ENCODE measurements at regions not wholly inside any gene's neighbourhood (a gene's known extent, or its start where the extent isn't known, plus 50 kb on each side); places are given as distances from the start of the nearest gene placed in this dataset.

- peaks cover 5% of the 10 kb centered on the region for H3K27me3 Mint-ChIP-seq
- no peaks in the 10 kb centered on the region for H3K36me3 Mint-ChIP-seq (ENCODE audit: low read depth)
- ChIA-PET POLR2A (no interaction called here), CTCF (no interaction called here)
- no peak overlapping the region for H3K27ac Mint-ChIP-seq
- H3K4me3 Mint-ChIP-seq: no peak overlapping the region
- peaks cover 2% of the 10 kb centered on the region for H3K9me3 Mint-ChIP-seq
- no peaks in the 10 kb centered on the region for H3K4me1 Mint-ChIP-seq
- DNase-seq: no peak
Measured at GRCh38 chr10:62541811-62542210, 167.6 kb downstream of the ZNF365 start.

GRCh38 chr10:62543571-62544355, 169.6 kb downstream of the ZNF365 start:
- ChIA-PET CTCF (interaction anchor here (1.3 kb wide), 1 partner anchor 13 kb away, joined by 5 read pairs; no protein-coding TSS in a partner anchor), POLR2A (interaction anchor here (0.6 kb wide), 1 partner anchor 8 kb away, joined by 3 read pairs; no protein-coding TSS in a partner anchor)
- H3K36me3 Mint-ChIP-seq (ENCODE audit: low read depth): no peaks in the 10 kb centered on the region
- DNase-seq: no peak
- H3K27me3 Mint-ChIP-seq: peaks cover 8% of the 10 kb centered on the region
- no peak overlapping the region for H3K27ac Mint-ChIP-seq
- no peaks in the 10 kb centered on the region for H3K4me1 Mint-ChIP-seq
- peaks cover 2% of the 10 kb centered on the region for H3K9me3 Mint-ChIP-seq
- H3K4me3 Mint-ChIP-seq: no peak overlapping the region

- Mint-ChIP-seq H3K4me3 (no peak overlapping the region), H3K27me3 (peaks cover 8% of the 10 kb centered on the region), H3K27ac (no peak overlapping the region), H3K36me3 (ENCODE audit: low read depth) (no peaks in the 10 kb centered on the region), H3K4me1 (no peaks in the 10 kb centered on the region), H3K9me3 (peaks cover 2% of the 10 kb centered on the region)
- CTCF ChIA-PET: interaction anchor here (1.3 kb wide), 1 partner anchor 11 kb away, joined by 5 read pairs; no protein-coding TSS in a partner anchor
- DNase-seq: no peak
- POLR2A ChIA-PET: no interaction called here
Measured at GRCh38 chr10:62545160-62546066, 171.2 kb downstream of the ZNF365 start.

GRCh38 chr10:62548686-62549085, 174.5 kb downstream of the ZNF365 start:
- CTCF ChIA-PET: no interaction called here
- DNase-seq: no peak

GRCh38 chr10:62550173-62550572, 176.0 kb downstream of the ZNF365 start:
- Mint-ChIP-seq H3K4me1 (no peaks in the 10 kb centered on the region), H3K27me3 (peaks cover 13% of the 10 kb centered on the region), H3K4me3 (no peak overlapping the region), H3K36me3 (ENCODE audit: low read depth) (no peaks in the 10 kb centered on the region), H3K9me3 (peaks cover 2% of the 10 kb centered on the region), H3K27ac (no peak overlapping the region)
- DNase-seq: no peak
- POLR2A ChIA-PET: no interaction called here
- CTCF ChIA-PET: no interaction called here

More at GRCh38 chr10:62548686-62549085, 174.5 kb downstream of the ZNF365 start:
- Mint-ChIP-seq H3K27me3 (peaks cover 8% of the 10 kb centered on the region), H3K27ac (no peak overlapping the region), H3K4me3 (no peak overlapping the region), H3K4me1 (no peaks in the 10 kb centered on the region), H3K9me3 (peaks cover 2% of the 10 kb centered on the region), H3K36me3 (ENCODE audit: low read depth) (no peaks in the 10 kb centered on the region)
- POLR2A ChIA-PET: no interaction called here

GRCh38 chr10:62554632-62555199, 180.5 kb downstream of the ZNF365 start:
- Mint-ChIP-seq H3K36me3 (ENCODE audit: low read depth) (no peaks in the 10 kb centered on the region), H3K9me3 (no peaks in the 10 kb centered on the region), H3K27me3 (peaks cover 20% of the 10 kb centered on the region), H3K27ac (no peak overlapping the region), H3K4me1 (no peaks in the 10 kb centered on the region), H3K4me3 (no peak overlapping the region)
- ChIA-PET CTCF (interaction anchor here (0.6 to 1.4 kb wide), 3 partner anchors 8 to 603 kb away, joined by 3 to 6 read pairs (median 3); no protein-coding TSS in a partner anchor), POLR2A (no interaction called here)
- no peak for DNase-seq

- Mint-ChIP-seq H3K27me3 (peaks cover 15% of the 10 kb centered on the region), H3K27ac (no peak overlapping the region), H3K36me3 (ENCODE audit: low read depth) (no peaks in the 10 kb centered on the region), H3K9me3 (no peaks in the 10 kb centered on the region), H3K4me3 (no peak overlapping the region), H3K4me1 (peaks cover 14% of the 10 kb centered on the region)
- POLR2A ChIA-PET: no interaction called here
- CTCF ChIA-PET: no interaction called here
- no peak for DNase-seq
Measured at GRCh38 chr10:62559481-62560200, 185.5 kb downstream of the ZNF365 start.

- Mint-ChIP-seq H3K4me1 (peaks cover 14% of the 10 kb centered on the region), H3K9me3 (no peaks in the 10 kb centered on the region), H3K36me3 (ENCODE audit: low read depth) (no peaks in the 10 kb centered on the region), H3K27ac (no peak overlapping the region), H3K4me3 (no peak overlapping the region), H3K27me3 (peaks cover 13% of the 10 kb centered on the region)
- POLR2A ChIA-PET: no interaction called here
- no peak for DNase-seq
- CTCF ChIA-PET: no interaction called here
Measured at GRCh38 chr10:62560201-62560819, 186.1 kb downstream of the ZNF365 start.

- no peak for DNase-seq
- peaks cover 10% of the 10 kb centered on the region for H3K27me3 Mint-ChIP-seq
- no peak overlapping the region for H3K27ac Mint-ChIP-seq
- peaks cover 14% of the 10 kb centered on the region for H3K4me1 Mint-ChIP-seq
- ChIA-PET CTCF (no interaction called here), POLR2A (no interaction called here)
- no peaks in the 10 kb centered on the region for H3K36me3 Mint-ChIP-seq (ENCODE audit: low read depth)
- H3K4me3 Mint-ChIP-seq: no peak overlapping the region
- no peaks in the 10 kb centered on the region for H3K9me3 Mint-ChIP-seq
Measured at GRCh38 chr10:62561151-62561550, 187.0 kb downstream of the ZNF365 start.

- H3K4me3 Mint-ChIP-seq: no peak overlapping the region
- ChIA-PET POLR2A (no interaction called here), CTCF (interaction anchor here (0.9 kb wide), 1 partner anchor 124 kb away, joined by 3 read pairs; no protein-coding TSS in a partner anchor)
- no peak for DNase-seq
- H3K4me1 Mint-ChIP-seq: peaks cover 14% of the 10 kb centered on the region
- no peak overlapping the region for H3K27ac Mint-ChIP-seq
- H3K9me3 Mint-ChIP-seq: no peaks in the 10 kb centered on the region
- H3K36me3 Mint-ChIP-seq (ENCODE audit: low read depth): no peaks in the 10 kb centered on the region
- peaks cover 8% of the 10 kb centered on the region for H3K27me3 Mint-ChIP-seq
Measured at GRCh38 chr10:62562101-62562500, 187.9 kb downstream of the ZNF365 start.

GRCh38 chr10:62562795-62563194, 188.6 kb downstream of the ZNF365 start:
- DNase-seq: no peak
- ChIA-PET CTCF (interaction anchor here (0.9 to 1.2 kb wide), 3 partner anchors 9 to 124 kb away, joined by 3 read pairs; no protein-coding TSS in a partner anchor), POLR2A (no interaction called here)
- H3K4me3 Mint-ChIP-seq: no peak overlapping the region
- H3K27ac Mint-ChIP-seq: no peak overlapping the region
- H3K4me1 Mint-ChIP-seq: peaks cover 14% of the 10 kb centered on the region
- H3K27me3 Mint-ChIP-seq: peaks cover 8% of the 10 kb centered on the region
- H3K9me3 Mint-ChIP-seq: no peaks in the 10 kb centered on the region
- H3K36me3 Mint-ChIP-seq (ENCODE audit: low read depth): no peaks in the 10 kb centered on the region

GRCh38 chr10:62573929-62574328, 199.8 kb downstream of the ZNF365 start:
- Mint-ChIP-seq H3K27ac (no peak overlapping the region), H3K9me3 (no peaks in the 10 kb centered on the region), H3K27me3 (peaks cover 15% of the 10 kb centered on the region), H3K36me3 (ENCODE audit: low read depth) (no peaks in the 10 kb centered on the region), H3K4me3 (no peak overlapping the region), H3K4me1 (no peaks in the 10 kb centered on the region)
- CTCF ChIA-PET: no interaction called here
- no peak for DNase-seq
- POLR2A ChIA-PET: no interaction called here

Measured in activated CD4-positive, alpha-beta memory T cell treated with anti-CD3 and anti-CD28 coated beads, Interleukin-2, amount 10 ng/mL, durations not matched to agents 7 days and 5 days (primary cell).